HAP-1 (cell line): ENCODE measurements at regions not wholly inside any gene's neighbourhood (a gene's known extent, or its start where the extent isn't known, plus 50 kb on each side); places are given as distances from the start of the nearest gene placed in this dataset.

Experiments used
- DNase-seq, 2 experiments: peaks; one replicate each; pipeline ENCODE4 v3.0.0-alpha.2; 2016 to 2020; ENCODE audit warnings: low spot score in 2 of 2
- H3K27me3 ChIP-seq: fragments of 250-450 bp; sonication (Bioruptor Pico); 2 replicates; pipeline ENCODE4 v1.5.1; 2020; ENCODE audit warnings: low read depth, mild to moderate bottlenecking, moderate library complexity
- H3K36me3 ChIP-seq: fragments of 250-450 bp; sonication (Bioruptor Pico); replicated peaks from 2 replicates; pipeline ENCODE4 v1.5.1; 2020; ENCODE audit warnings: mild to moderate bottlenecking
- H3K4me1 ChIP-seq: fragments of 250-450 bp; sonication (Bioruptor Pico); 2 replicates; pipeline ENCODE4 v1.5.1; 2020; ENCODE audit warnings: mild to moderate bottlenecking
- H3K4me3 ChIP-seq: fragments of 250-450 bp; sonication (Bioruptor Pico); 2 replicates; pipeline ENCODE4 v1.5.1; 2020; ENCODE audit warnings: mild to moderate bottlenecking, moderate library complexity
- H3K9me3 ChIP-seq: fragments of 250-450 bp; sonication (Bioruptor Pico); 2 replicates; pipeline ENCODE4 v1.5.1; 2020; ENCODE audit warnings: mild to moderate bottlenecking, moderate library complexity
- in situ Hi-C: fragments of 300-500 bp; cut with MboI; formaldehyde crosslinking; loops from 3 replicates; pipeline ENCODE4 v1.14.3; 2020; ENCODE audit warnings: low sequenced_read_pairs, inconsistent platforms, mixed read lengths

GRCh38 chr4:100099746-100100145 lies 90.5 kb downstream of the DDIT4L start:
- in situ Hi-C loops: no loop called here

GRCh38 chr4:100098681-100099080 lies 91.6 kb downstream of the DDIT4L start:
- DNase-seq: peak; percentile 13 to 16

More at GRCh38 chr4:100099746-100100145, 90.5 kb downstream of the DDIT4L start:
- no peaks in the 10 kb centered on the region for H3K4me1 ChIP-seq
- no peaks in the 10 kb centered on the region for H3K9me3 ChIP-seq
- H3K27me3 ChIP-seq: no peaks in the 10 kb centered on the region
- no peaks in the 10 kb centered on the region for H3K36me3 ChIP-seq
- DNase-seq: no peak
- H3K4me3 ChIP-seq: no peak overlapping the region

GRCh38 chr4:100098011-100098545 lies 92.2 kb downstream of the DDIT4L start:
- DNase-seq: no peak
- Histone ChIP-seq H3K36me3 (no peaks in the 10 kb centered on the region), H3K9me3 (peaks cover 3% of the 10 kb centered on the region; the same call in 1 of the 2 replicates), H3K4me3 (no peak overlapping the region), H3K4me1 (peaks cover 6% of the 10 kb centered on the region; the same call in 1 of the 2 replicates), H3K27me3 (no peaks in the 10 kb centered on the region)
- in situ Hi-C loops: no loop called here

More at GRCh38 chr4:100098681-100099080, 91.6 kb downstream of the DDIT4L start:
- Histone ChIP-seq H3K27me3 (no peaks in the 10 kb centered on the region), H3K4me3 (no peak overlapping the region), H3K36me3 (no peaks in the 10 kb centered on the region), H3K4me1 (peaks cover 2% of the 10 kb centered on the region; the same call in 1 of the 2 replicates), H3K9me3 (peaks cover 3% of the 10 kb centered on the region; the same call in 1 of the 2 replicates)
- in situ Hi-C loops: no loop called here

GRCh38 chr4:100095729-100096595 lies 94.3 kb downstream of the DDIT4L start:
- peaks cover 3% of the 10 kb centered on the region; the same call in 1 of the 2 replicates for H3K9me3 ChIP-seq
- H3K27me3 ChIP-seq: no peaks in the 10 kb centered on the region
- H3K4me3 ChIP-seq: no peak overlapping the region
- in situ Hi-C loops: no loop called here
- H3K4me1 ChIP-seq: peaks cover 6% of the 10 kb centered on the region; the same call in 1 of the 2 replicates
- DNase-seq: peak; percentile 70 to 74
- no peaks in the 10 kb centered on the region for H3K36me3 ChIP-seq

- in situ Hi-C loops: no loop called here
- H3K4me1 ChIP-seq: peaks cover 6% of the 10 kb centered on the region; the same call in 1 of the 2 replicates
These were observed 97.0 kb downstream of the DDIT4L start for GRCh38 chr4:100093091-100093866.

GRCh38 chr4:100087743-100088142 lies 102.5 kb downstream of the DDIT4L start:
- H3K36me3 ChIP-seq: no peaks in the 10 kb centered on the region
- H3K4me3 ChIP-seq: no peak overlapping the region
- H3K4me1 ChIP-seq: no peaks in the 10 kb centered on the region
- H3K27me3 ChIP-seq: no peaks in the 10 kb centered on the region
- DNase-seq: no peak
- in situ Hi-C loops: no loop called here
- H3K9me3 ChIP-seq: no peaks in the 10 kb centered on the region

More at GRCh38 chr4:100093091-100093866, 97.0 kb downstream of the DDIT4L start:
- Histone ChIP-seq H3K36me3 (no peaks in the 10 kb centered on the region), H3K9me3 (peaks cover 3% of the 10 kb centered on the region; the same call in 1 of the 2 replicates), H3K4me3 (no peak overlapping the region), H3K27me3 (no peaks in the 10 kb centered on the region)
- peak; percentile 83 to 88 for DNase-seq

- no peaks in the 10 kb centered on the region for H3K36me3 ChIP-seq
- DNase-seq: no peak
- in situ Hi-C loops: no loop called here
- H3K9me3 ChIP-seq: no peaks in the 10 kb centered on the region
- no peaks in the 10 kb centered on the region for H3K27me3 ChIP-seq
- H3K4me1 ChIP-seq: no peaks in the 10 kb centered on the region
- no peak overlapping the region for H3K4me3 ChIP-seq
These were observed 103.4 kb downstream of the DDIT4L start for GRCh38 chr4:100086766-100087431.

GRCh38 chr4:100084892-100085291 lies 105.4 kb downstream of the DDIT4L start:
- no peaks in the 10 kb centered on the region for H3K9me3 ChIP-seq
- no peaks in the 10 kb centered on the region for H3K36me3 ChIP-seq
- H3K27me3 ChIP-seq: no peaks in the 10 kb centered on the region
- no peaks in the 10 kb centered on the region; the same call in none of the 2 replicates for H3K4me1 ChIP-seq
- no peak for DNase-seq
- no peak overlapping the region for H3K4me3 ChIP-seq
- in situ Hi-C loops: no loop called here

- DNase-seq: no peak
- Histone ChIP-seq H3K27me3 (no peaks in the 10 kb centered on the region), H3K9me3 (no peaks in the 10 kb centered on the region), H3K4me1 (no peaks in the 10 kb centered on the region; the same call in none of the 2 replicates), H3K36me3 (no peaks in the 10 kb centered on the region), H3K4me3 (no peak overlapping the region)
- in situ Hi-C loops: no loop called here
These were observed 107.0 kb downstream of the DDIT4L start for GRCh38 chr4:100083289-100083688.

GRCh38 chr4:100082852-100083251 lies 107.4 kb downstream of the DDIT4L start:
- H3K27me3 ChIP-seq: no peaks in the 10 kb centered on the region
- no peak for DNase-seq
- in situ Hi-C loops: no loop called here
- H3K9me3 ChIP-seq: no peaks in the 10 kb centered on the region
- no peak overlapping the region for H3K4me3 ChIP-seq
- no peaks in the 10 kb centered on the region for H3K36me3 ChIP-seq
- H3K4me1 ChIP-seq: no peaks in the 10 kb centered on the region; the same call in none of the 2 replicates

GRCh38 chr4:100081491-100081890 lies 108.8 kb downstream of the DDIT4L start:
- H3K36me3 ChIP-seq: no peaks in the 10 kb centered on the region
- peak; percentile 9 to 50 for DNase-seq

GRCh38 chr4:100079264-100079663 lies 111.0 kb downstream of the DDIT4L start:
- in situ Hi-C loops: no loop called here
- no peak for DNase-seq
- Histone ChIP-seq H3K27me3 (no peaks in the 10 kb centered on the region), H3K4me1 (no peaks in the 10 kb centered on the region; the same call in none of the 2 replicates), H3K36me3 (no peaks in the 10 kb centered on the region), H3K9me3 (no peaks in the 10 kb centered on the region), H3K4me3 (no peak overlapping the region)

More at GRCh38 chr4:100081491-100081890, 108.8 kb downstream of the DDIT4L start:
- no peaks in the 10 kb centered on the region for H3K27me3 ChIP-seq
- H3K9me3 ChIP-seq: no peaks in the 10 kb centered on the region
- no peak overlapping the region for H3K4me3 ChIP-seq
- in situ Hi-C loops: no loop called here
- H3K4me1 ChIP-seq: no peaks in the 10 kb centered on the region; the same call in none of the 2 replicates

- in situ Hi-C loops: no loop called here
- no peaks in the 10 kb centered on the region; the same call in none of the 2 replicates for H3K4me1 ChIP-seq
- H3K36me3 ChIP-seq: no peaks in the 10 kb centered on the region
- H3K9me3 ChIP-seq: no peaks in the 10 kb centered on the region
- H3K27me3 ChIP-seq: no peaks in the 10 kb centered on the region
- no peak overlapping the region for H3K4me3 ChIP-seq
- no peak for DNase-seq
These were observed 113.5 kb downstream of the DDIT4L start for GRCh38 chr4:100076753-100077152.
